Naive B cell (primary cell): ENCODE measurements at regions not wholly inside any gene's neighbourhood (a gene's known extent, or its start where the extent isn't known, plus 50 kb on each side); places are given as distances from the start of the nearest gene placed in this dataset.
A peak's percentile ranks its signal among the peaks of the same experiment; 100 is the strongest.

ENCODE experiments used
- ATAC-seq, 2 donors: fragments of 150-1000 bp; cut with Tn5 transposase; 2 replicates each; pipeline ENCODE4 v1.10.0; 2021; ENCODE audit warnings: low read depth in 2 of 2, mild to moderate bottlenecking in 2 of 2, moderate library complexity in 2 of 2
- DNase-seq: peaks from one replicate; pipeline ENCODE4 v3.0.0; 2022
- H3K27ac Mint-ChIP-seq, 6 donors: one replicate each; pipeline ENCODE4 v1.8.0; 2020 to 2022; ENCODE audit warnings: mild to moderate bottlenecking in 6 of 6, mixed read lengths in 6 of 6, moderate library complexity in 5 of 6, inconsistent platforms in 2 of 6
- H3K27me3 Mint-ChIP-seq, 3 donors: one replicate each; pipeline ENCODE4 v1.8.0; 2021 to 2022; ENCODE audit warnings: mixed read lengths in 3 of 3, mild to moderate bottlenecking in 1 of 3
- H3K36me3 Mint-ChIP-seq, 2 donors: one replicate each; pipeline ENCODE4 v1.8.0; 2020 to 2022; ENCODE audit warnings: mixed read lengths in 2 of 2, inconsistent platforms in 1 of 2, mild to moderate bottlenecking in 1 of 2
- H3K4me1 Mint-ChIP-seq, 3 donors: one replicate each; pipeline ENCODE4 v1.8.0; 2020 to 2022; ENCODE audit warnings: mixed read lengths in 3 of 3, inconsistent platforms in 1 of 3, mild to moderate bottlenecking in 1 of 3, moderate library complexity in 1 of 3
- H3K4me3 Mint-ChIP-seq, 8 donors: one replicate each; pipeline ENCODE4 v1.8.0; 2020 to 2022; ENCODE audit warnings: mild to moderate bottlenecking in 8 of 8, mixed read lengths in 8 of 8, moderate library complexity in 8 of 8, inconsistent platforms in 2 of 8
- H3K9me3 Mint-ChIP-seq, 7 donors: one replicate each; pipeline ENCODE4 v1.8.0; 2020 to 2022; ENCODE audit warnings: mixed read lengths in 7 of 7, mild to moderate bottlenecking in 5 of 7, inconsistent platforms in 2 of 7, moderate library complexity in 1 of 7

DNA sequence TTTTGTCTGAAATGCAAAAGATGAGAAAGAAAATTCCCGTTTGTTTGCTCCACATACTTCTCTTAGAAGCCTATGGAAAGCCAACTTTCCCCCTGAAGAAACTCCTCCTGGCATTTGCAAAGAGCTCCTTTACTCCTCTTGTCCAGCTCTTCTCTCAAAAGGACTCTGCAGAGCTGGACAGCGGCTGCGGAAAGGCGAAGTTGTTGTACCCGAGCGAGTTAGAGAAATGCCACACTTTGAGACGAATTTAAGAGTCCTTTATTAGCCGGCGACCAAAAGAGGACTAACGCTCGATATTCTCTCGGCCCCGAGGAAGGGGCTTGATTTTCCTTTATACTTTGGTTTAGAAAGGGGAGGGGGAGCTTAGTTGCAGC lies 157.8 kb downstream of the TRIM27 start:
- H3K27me3 Mint-ChIP-seq: peaks cover 73 to 90% (median 90%) of the 10 kb centered on the region in 3 donors
- peaks cover 6 to 11% of the 10 kb centered on the region in 2 donors for H3K36me3 Mint-ChIP-seq
- peak overlapping the region in 3 of 6 donors; percentile 34 to 80 (median 43) for H3K27ac Mint-ChIP-seq
- H3K4me3 Mint-ChIP-seq: peak overlapping the region in 2 of 8 donors; percentile 7 to 15
- no peaks in the 10 kb centered on the region for H3K4me1 Mint-ChIP-seq
- H3K9me3 Mint-ChIP-seq: peaks cover 4 to 71% (median 36%) of the 10 kb centered on the region in 7 donors
- ATAC-seq (no peak), DNase-seq (no peak)

GRCh38 chr6:28766426-28766825 lies 157.4 kb downstream of the TRIM27 start:
- peak overlapping the region in 2 of 8 donors; percentile 15 to 16 for H3K4me3 Mint-ChIP-seq
- peaks cover 77 to 95% (median 94%) of the 10 kb centered on the region in 3 donors for H3K27me3 Mint-ChIP-seq
- peaks cover 9 to 76% (median 36%) of the 10 kb centered on the region in 7 donors for H3K9me3 Mint-ChIP-seq
- no peak for DNase-seq
- no peaks in the 10 kb centered on the region for H3K4me1 Mint-ChIP-seq
- H3K36me3 Mint-ChIP-seq: peaks cover 6 to 11% of the 10 kb centered on the region in 2 donors
- peak overlapping the region in 2 of 6 donors; percentile 43 to 80 for H3K27ac Mint-ChIP-seq
- no peak for ATAC-seq

GRCh38 chr6:28767133-28767532 lies 156.7 kb downstream of the TRIM27 start:
- Mint-ChIP-seq H3K27me3 (peaks cover 78 to 96% (median 95%) of the 10 kb centered on the region in 3 donors), H3K27ac (no peak overlapping the region), H3K4me3 (peak overlapping the region in 2 of 8 donors; percentile 16 to 17), H3K9me3 (peaks cover 9 to 83% (median 36%) of the 10 kb centered on the region in 7 donors), H3K4me1 (no peaks in the 10 kb centered on the region), H3K36me3 (peaks cover 6 to 11% of the 10 kb centered on the region in 2 donors)
- no peak for ATAC-seq
- no peak for DNase-seq

- ATAC-seq (no peak), DNase-seq (no peak)
- no peak overlapping the region for H3K27ac Mint-ChIP-seq
- H3K4me1 Mint-ChIP-seq: peaks cover 0 to 1% (median 0%) of the 10 kb centered on the region in 3 donors
- peaks cover 6 to 15% of the 10 kb centered on the region in 2 donors for H3K36me3 Mint-ChIP-seq
- peak overlapping the region in 1 of 8 donors; percentile 32 for H3K4me3 Mint-ChIP-seq
- H3K9me3 Mint-ChIP-seq: peaks cover 9 to 85% (median 37%) of the 10 kb centered on the region in 7 donors
- H3K27me3 Mint-ChIP-seq: peaks cover 80 to 97% (median 95%) of the 10 kb centered on the region in 3 donors
Observed at GRCh38 chr6:28767691-28768090, 156.1 kb downstream of the TRIM27 start.

DNA sequence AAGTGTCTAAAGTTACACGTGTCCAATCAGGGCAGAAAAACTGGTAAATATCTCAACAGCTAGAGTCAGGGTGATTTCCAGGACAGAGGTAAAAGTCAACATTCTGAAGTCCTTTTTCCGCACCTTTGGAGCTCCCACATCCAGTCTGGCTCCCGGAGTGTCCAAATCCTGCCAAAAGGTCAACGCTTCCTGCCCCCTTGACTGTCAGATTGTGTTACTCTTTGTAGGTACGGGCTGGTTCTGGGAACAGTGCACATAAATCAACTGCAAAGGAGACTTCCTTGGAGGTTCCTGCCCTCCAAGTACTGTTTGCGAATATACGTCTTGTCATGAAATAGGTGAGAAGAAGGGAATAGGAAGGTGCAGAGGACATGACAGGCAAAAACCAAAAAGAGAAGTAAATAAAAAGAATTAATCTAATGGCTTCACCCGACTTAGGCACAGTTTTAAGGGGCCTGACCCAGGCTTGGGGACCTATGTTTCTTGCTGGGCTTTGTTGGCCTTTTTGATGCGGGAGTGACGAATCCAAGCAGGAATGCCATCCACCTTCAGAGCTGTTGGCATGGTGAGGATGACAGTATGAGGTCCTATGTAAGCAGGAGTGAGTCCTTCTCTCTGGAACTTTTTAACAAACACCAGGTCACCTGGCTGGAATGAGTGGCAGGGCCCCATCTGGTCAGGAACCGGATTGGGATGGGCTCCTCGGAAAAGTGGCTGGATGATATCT lies 155.4 kb downstream of the TRIM27 start:
- H3K4me1 Mint-ChIP-seq: peaks cover 5 to 8% (median 6%) of the 10 kb centered on the region in 3 donors
- H3K4me3 Mint-ChIP-seq: peak overlapping the region in 1 of 8 donors; percentile 32
- H3K27ac Mint-ChIP-seq: no peak overlapping the region
- peaks cover 12 to 85% (median 43%) of the 10 kb centered on the region in 7 donors for H3K9me3 Mint-ChIP-seq
- DNase-seq: no peak
- H3K27me3 Mint-ChIP-seq: peaks cover 80 to 97% (median 95%) of the 10 kb centered on the region in 3 donors
- peaks cover 6 to 21% of the 10 kb centered on the region in 2 donors for H3K36me3 Mint-ChIP-seq
- no peak for ATAC-seq

- Mint-ChIP-seq H3K9me3 (peaks cover 13 to 87% (median 44%) of the 10 kb centered on the region in 7 donors), H3K4me1 (peaks cover 5 to 13% (median 11%) of the 10 kb centered on the region in 3 donors), H3K27ac (peak overlapping the region in 1 of 6 donors; percentile 15), H3K4me3 (peak overlapping the region in 1 of 8 donors; percentile 8), H3K36me3 (peaks cover 3 to 31% of the 10 kb centered on the region in 2 donors), H3K27me3 (peaks cover 88 to 98% (median 97%) of the 10 kb centered on the region in 3 donors)
- ATAC-seq (no peak), DNase-seq (no peak)
Observed at GRCh38 chr6:28769626-28770402, 154.0 kb downstream of the TRIM27 start.

GRCh38 chr6:28770732-28771131 lies 153.1 kb downstream of the TRIM27 start:
- Mint-ChIP-seq H3K4me1 (peaks cover 5 to 13% (median 11%) of the 10 kb centered on the region in 3 donors), H3K9me3 (peaks cover 12 to 85% (median 43%) of the 10 kb centered on the region in 7 donors), H3K27me3 (peaks cover 89 to 98% (median 97%) of the 10 kb centered on the region in 3 donors), H3K4me3 (peak overlapping the region in 1 of 8 donors; percentile 55), H3K36me3 (peaks cover 0 to 31% of the 10 kb centered on the region in 2 donors), H3K27ac (no peak overlapping the region)
- no peak for ATAC-seq
- no peak for DNase-seq

GRCh38 chr6:28771401-28772267 lies 152.2 kb downstream of the TRIM27 start:
- peaks cover 5 to 13% (median 11%) of the 10 kb centered on the region in 3 donors for H3K4me1 Mint-ChIP-seq
- peak overlapping the region in 2 of 6 donors; percentile 10 to 56 for H3K27ac Mint-ChIP-seq
- peaks cover 89 to 98% (median 97%) of the 10 kb centered on the region in 3 donors for H3K27me3 Mint-ChIP-seq
- H3K9me3 Mint-ChIP-seq: peaks cover 12 to 82% (median 43%) of the 10 kb centered on the region in 7 donors
- peaks cover 0 to 31% of the 10 kb centered on the region in 2 donors for H3K36me3 Mint-ChIP-seq
- DNase-seq (no peak), ATAC-seq (no peak)
- peak overlapping the region in 3 of 8 donors; percentile 3 to 55 (median 42) for H3K4me3 Mint-ChIP-seq

GRCh38 chr6:28772480-28773381 lies 151.1 kb downstream of the TRIM27 start:
- Mint-ChIP-seq H3K4me3 (peak overlapping the region in 6 of 8 donors; percentile 41 to 74 (median 60)), H3K27ac (peak overlapping the region in 4 of 6 donors; percentile 79 to 97 (median 88)), H3K9me3 (peaks cover 12 to 80% (median 40%) of the 10 kb centered on the region in 7 donors), H3K27me3 (peaks cover 88 to 98% (median 97%) of the 10 kb centered on the region in 3 donors), H3K36me3 (peaks cover 0 to 31% of the 10 kb centered on the region in 2 donors), H3K4me1 (peaks cover 5 to 13% (median 11%) of the 10 kb centered on the region in 3 donors)
- ATAC-seq: no peak
- DNase-seq: no peak

DNA sequence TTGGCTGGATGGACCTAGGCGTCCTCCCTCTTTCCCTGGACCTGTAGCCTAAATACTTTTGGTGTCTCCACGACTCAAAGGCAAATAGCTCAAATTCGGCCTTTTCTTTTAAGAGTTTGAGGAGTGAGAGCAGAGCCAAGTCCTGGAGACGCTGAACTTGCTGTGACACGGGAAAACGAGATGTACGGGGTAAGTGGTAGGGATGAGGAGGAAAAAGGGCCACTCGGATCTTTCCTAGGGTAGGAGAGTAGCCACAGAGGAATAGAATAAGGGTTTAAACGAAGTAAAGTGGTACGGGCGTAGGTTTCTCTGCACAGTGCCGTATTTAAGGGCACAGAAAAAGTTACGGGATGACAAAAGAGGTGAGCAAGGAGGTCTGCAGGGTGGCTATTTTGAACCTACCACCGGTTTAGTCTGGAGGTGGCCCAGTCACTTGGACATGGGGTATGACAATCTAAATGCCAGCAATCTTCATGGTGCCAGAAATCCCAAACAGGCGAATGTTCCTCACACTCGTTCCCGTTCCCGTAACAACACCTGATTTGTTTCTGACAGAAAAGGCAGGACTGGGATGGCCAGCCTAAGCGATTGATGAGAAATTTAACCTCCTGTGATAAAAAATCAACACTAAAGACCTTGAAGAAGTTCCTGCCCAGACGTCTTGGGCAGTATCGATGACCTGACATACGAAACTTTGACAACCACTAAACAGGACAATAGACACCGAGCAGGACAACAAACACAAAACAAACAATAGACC lies 149.3 kb downstream of the TRIM27 start:
- Mint-ChIP-seq H3K9me3 (peaks cover 13 to 85% (median 54%) of the 10 kb centered on the region in 7 donors), H3K4me1 (peaks cover 5 to 13% (median 11%) of the 10 kb centered on the region in 3 donors), H3K36me3 (peaks cover 5 to 40% of the 10 kb centered on the region in 2 donors), H3K27me3 (peaks cover 88 to 98% (median 95%) of the 10 kb centered on the region in 3 donors), H3K27ac (peak overlapping the region in 5 of 6 donors; percentile 52 to 97 (median 91)), H3K4me3 (peak overlapping the region in 4 of 8 donors; percentile 60 to 74 (median 74))
- DNase-seq: no peak
- ATAC-seq: no peak

DNA sequence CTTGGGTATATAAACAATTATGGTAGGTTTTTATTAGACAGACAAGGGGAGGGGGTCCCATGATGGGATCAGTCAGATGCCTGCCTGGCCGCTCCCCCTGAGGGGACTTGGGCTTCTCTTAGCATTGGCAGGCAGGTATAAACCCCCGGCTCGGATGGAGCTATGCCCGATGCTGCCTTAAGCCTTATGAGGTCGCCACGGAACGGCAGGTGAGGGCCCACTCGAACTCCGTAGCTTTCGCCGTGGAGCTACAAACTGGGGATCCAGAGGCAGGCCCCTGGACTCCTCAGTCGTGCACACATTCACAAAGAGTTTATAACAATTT lies 148.8 kb downstream of the TRIM27 start:
- Mint-ChIP-seq H3K4me1 (peaks cover 5 to 13% (median 11%) of the 10 kb centered on the region in 3 donors), H3K27ac (peak overlapping the region in 5 of 6 donors; percentile 52 to 97 (median 88)), H3K36me3 (peaks cover 11 to 40% of the 10 kb centered on the region in 2 donors), H3K27me3 (peaks cover 87 to 98% (median 95%) of the 10 kb centered on the region in 3 donors), H3K9me3 (peaks cover 16 to 85% (median 49%) of the 10 kb centered on the region in 7 donors), H3K4me3 (peak overlapping the region in 3 of 8 donors; percentile 74 to 79 (median 74))
- DNase-seq (no peak), ATAC-seq (no peak)
